ENCODE measurements at regions not wholly inside any gene's neighbourhood (a gene's known extent, or its start where the extent isn't known, plus 50 kb on each side); places are given as distances from the start of the nearest gene placed in this dataset.

DNA sequence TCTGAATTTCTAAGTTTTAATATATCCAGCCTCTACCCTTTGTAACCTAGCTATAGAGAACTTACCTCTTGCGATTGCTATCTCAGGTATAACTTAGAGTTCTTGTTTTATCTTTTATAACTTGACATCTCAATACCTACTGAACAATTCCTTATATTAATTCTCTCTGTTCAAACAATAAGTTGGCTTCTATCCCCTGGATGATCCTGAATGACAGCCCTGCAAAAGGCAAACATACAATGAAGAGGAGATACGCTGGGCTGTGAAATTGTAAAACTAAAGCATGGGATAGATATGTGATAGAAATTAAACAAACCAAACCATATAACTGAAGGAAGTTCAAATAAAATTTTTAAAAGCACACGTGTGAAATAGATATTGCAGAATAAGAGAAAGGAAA lies 513.6 kb upstream of the PTCHD4 start:
- H2AK5ac ChIP-seq (ENCODE audit: insufficient read length, low read length), result no peak overlapping the region
- H2BK12ac ChIP-seq (ENCODE audit: insufficient read length, low read depth, low read length), result no peak overlapping the region
- TF ChIP-seq, protein P1, sequence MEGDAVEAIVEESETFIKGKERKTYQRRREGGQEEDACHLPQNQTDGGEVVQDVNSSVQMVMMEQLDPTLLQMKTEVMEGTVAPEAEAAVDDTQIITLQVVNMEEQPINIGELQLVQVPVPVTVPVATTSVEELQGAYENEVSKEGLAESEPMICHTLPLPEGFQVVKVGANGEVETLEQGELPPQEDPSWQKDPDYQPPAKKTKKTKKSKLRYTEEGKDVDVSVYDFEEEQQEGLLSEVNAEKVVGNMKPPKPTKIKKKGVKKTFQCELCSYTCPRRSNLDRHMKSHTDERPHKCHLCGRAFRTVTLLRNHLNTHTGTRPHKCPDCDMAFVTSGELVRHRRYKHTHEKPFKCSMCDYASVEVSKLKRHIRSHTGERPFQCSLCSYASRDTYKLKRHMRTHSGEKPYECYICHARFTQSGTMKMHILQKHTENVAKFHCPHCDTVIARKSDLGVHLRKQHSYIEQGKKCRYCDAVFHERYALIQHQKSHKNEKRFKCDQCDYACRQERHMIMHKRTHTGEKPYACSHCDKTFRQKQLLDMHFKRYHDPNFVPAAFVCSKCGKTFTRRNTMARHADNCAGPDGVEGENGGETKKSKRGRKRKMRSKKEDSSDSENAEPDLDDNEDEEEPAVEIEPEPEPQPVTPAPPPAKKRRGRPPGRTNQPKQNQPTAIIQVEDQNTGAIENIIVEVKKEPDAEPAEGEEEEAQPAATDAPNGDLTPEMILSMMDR (conservative IDR thresholded peaks at IDR 0.05), result no peak
- H3K79me1 ChIP-seq (ENCODE audit: insufficient read depth, low read depth, low read length, poor library complexity, severe bottlenecking), result no peaks in the 10 kb centered on the region
- H2BK20ac ChIP-seq (ENCODE audit: low read depth, low read length, poor library complexity, severe bottlenecking), result no peak overlapping the region
- H3K9me3 ChIP-seq (ENCODE audit: control insufficient read depth, low read depth, low read length), result no peaks in the 10 kb centered on the region
- no peak overlapping the region for H2BK15ac ChIP-seq (ENCODE audit: low read depth, low read length)
- no peaks in the 10 kb centered on the region for H3K27me3 Mint-ChIP-seq (ENCODE audit: low read depth)
- H2AFZ ChIP-seq (ENCODE audit: low read length), result no peak overlapping the region
- no peaks in the 10 kb centered on the region for H3K9me3 Mint-ChIP-seq
- H3K18ac ChIP-seq (ENCODE audit: insufficient read length, low read depth, low read length), result no peak overlapping the region
- no peaks in the 10 kb centered on the region for H3K27me3 ChIP-seq (ENCODE audit: insufficient read depth, low read length)
- H3K36me3 Mint-ChIP-seq (ENCODE audit: insufficient read depth in 1 of 3, low read depth in 3 of 3), result no peaks in the 10 kb centered on the region
- no peaks in the 10 kb centered on the region for H3K79me2 ChIP-seq (ENCODE audit: insufficient read depth, low read length)
- no peaks in the 10 kb centered on the region for H4K20me1 ChIP-seq (ENCODE audit: control insufficient read depth, insufficient read depth, insufficient read length)
- H3K27ac ChIP-seq (ENCODE audit: insufficient read length, low read depth, low read length), result no peak overlapping the region
- no peak overlapping the region for H2BK5ac ChIP-seq (ENCODE audit: insufficient read length, low read length)
- H4K5ac ChIP-seq (ENCODE audit: insufficient read length, low read depth, low read length), result no peak overlapping the region
- H3K4ac ChIP-seq (ENCODE audit: low read depth, low read length), result no peak overlapping the region
- no peaks in the 10 kb centered on the region for H3K4me1 ChIP-seq (ENCODE audit: insufficient read depth, low read length)
- H3K27ac Mint-ChIP-seq, result no peak overlapping the region
- H3K56ac ChIP-seq (ENCODE audit: insufficient read length, low read depth, low read length), result no peak overlapping the region
- H3K23me2 ChIP-seq (ENCODE audit: insufficient read length, low read depth, low read length, poor library complexity, severe bottlenecking), result no peaks in the 10 kb centered on the region
- no peak overlapping the region for H3K9ac ChIP-seq (ENCODE audit: extremely low read depth, insufficient read length, low read length)
- no peak overlapping the region for H4K91ac ChIP-seq (ENCODE audit: insufficient read length, low read depth, low read length)
- H3K4me3 Mint-ChIP-seq, result no peak overlapping the region
- H3T11ph ChIP-seq (ENCODE audit: low read length), result no peak overlapping the region
- H2BK120ac ChIP-seq (ENCODE audit: low read depth, low read length, poor library complexity, severe bottlenecking), result no peak overlapping the region
- peaks cover 14% of the 10 kb centered on the region in 2 experiments for H3K4me1 Mint-ChIP-seq
- DNase-seq, result no peak
- WGBS (ENCODE audit: extremely low coverage, insufficient read length, low lambda C conversion rate), result 100% methylated on average over 1 of the region's 3 CpGs
- no peak overlapping the region for H3K4me2 ChIP-seq (ENCODE audit: insufficient read depth, insufficient read length, low read length)
- H3K14ac ChIP-seq (ENCODE audit: insufficient read depth, low read length), result no peak overlapping the region
- no peak overlapping the region for H4K8ac ChIP-seq (replicated peaks; ENCODE audit: insufficient read length, low read depth, low read length)
- H3K23ac ChIP-seq (ENCODE audit: insufficient read length, low read depth, low read length), result no peak overlapping the region

All from H9 (cell line).